Naive thymus-derived CD8-positive, alpha-beta T cell (primary cell): ENCODE measurements at regions not wholly inside any gene's neighbourhood (a gene's known extent, or its start where the extent isn't known, plus 50 kb on each side); places are given as distances from the start of the nearest gene placed in this dataset.
"Not testable (repeated sequence)": the region's sequence is repeated elsewhere in the genome, so short reads cannot be mapped to it uniquely, and the experiment has no call there.

Source experiments
- ATAC-seq, 2 donors: fragments of 150-1000 bp; cut with Tn5 transposase in 1 of 2; sonication (Bioruptor Pico), chemical (Tn5 transposase) in 1 of 2; 1 replicate in 1 of 2; 2 replicates in 1 of 2; pipeline ENCODE4 v1.10.0; 2021; ENCODE audit warnings: mild to moderate bottlenecking in 2 of 2, moderate library complexity in 2 of 2
- POLR2A ChIA-PET: fragments of 350-600 bp; sonication (Branson Sonifier 250); formaldehyde crosslinking; loops from one replicate; lab custom pipeline; 2021; ENCODE audit warnings: antibody characterized with exemption; lab: Charles Lee
- DNase-seq, 10 donors: peaks; one replicate each; pipeline versions ENCODE4 v3.0.0 to v3.0.0-alpha.2; 2020 to 2022
- H3K27ac Mint-ChIP-seq, 10 donors: one replicate each; pipeline ENCODE4 v1.8.0; 2020 to 2022; ENCODE audit warnings: mild to moderate bottlenecking in 10 of 10, mixed read lengths in 10 of 10, moderate library complexity in 4 of 10, inconsistent platforms in 1 of 10
- H3K27me3 Mint-ChIP-seq, 5 donors: one replicate each; pipeline ENCODE4 v1.8.0; 2021 to 2022; ENCODE audit warnings: mixed read lengths in 5 of 5
- H3K36me3 Mint-ChIP-seq, 3 donors: one replicate each; pipeline ENCODE4 v1.8.0; 2020 to 2022; ENCODE audit warnings: mixed read lengths in 3 of 3, mild to moderate bottlenecking in 2 of 3, inconsistent platforms in 1 of 3
- H3K4me1 Mint-ChIP-seq, 4 donors: one replicate each; pipeline ENCODE4 v1.8.0; 2021 to 2022; ENCODE audit warnings: mixed read lengths in 4 of 4
- H3K4me3 Mint-ChIP-seq, 10 donors: one replicate each; pipeline ENCODE4 v1.8.0; 2020 to 2022; ENCODE audit warnings: mild to moderate bottlenecking in 10 of 10, mixed read lengths in 10 of 10, moderate library complexity in 6 of 10, inconsistent platforms in 1 of 10
- H3K9me3 Mint-ChIP-seq, 9 donors: one replicate each; pipeline ENCODE4 v1.8.0; 2020 to 2022; ENCODE audit warnings: mixed read lengths in 9 of 9, mild to moderate bottlenecking in 3 of 9, inconsistent platforms in 1 of 9, moderate library complexity in 1 of 9

DNA sequence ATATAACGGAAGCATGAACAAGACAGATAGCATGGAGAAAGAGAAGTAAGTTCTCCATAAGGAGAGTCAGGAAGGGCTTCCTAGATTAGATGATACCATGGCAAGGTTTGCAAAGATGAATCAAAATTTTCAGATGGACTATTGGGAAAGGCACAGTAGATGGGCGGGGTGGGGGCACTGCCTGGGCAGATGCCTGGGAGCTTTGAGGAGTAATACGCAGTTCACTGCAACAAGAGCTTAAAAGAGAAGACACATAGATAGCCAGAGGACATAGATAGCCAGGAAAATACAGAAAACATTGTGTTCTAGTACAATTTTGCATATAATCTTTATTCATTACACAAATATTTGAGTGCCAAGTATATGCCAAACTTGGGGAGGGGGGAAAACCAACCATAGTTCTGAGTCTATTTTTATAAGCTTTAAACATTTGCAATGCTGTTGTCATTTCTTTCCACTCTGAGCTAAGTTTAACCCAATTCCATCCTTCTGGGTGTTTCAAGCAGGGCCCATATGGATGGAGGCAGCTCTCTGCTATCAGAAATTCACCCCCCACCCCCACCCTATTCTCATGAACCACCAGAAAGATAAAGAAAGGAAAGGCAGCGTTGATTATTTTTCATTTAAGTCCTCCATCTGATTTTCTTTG, 120.6 kb downstream of the NUF2 start:
- H3K27ac Mint-ChIP-seq = no peak overlapping the region
- DNase-seq = no peak
- H3K4me1 Mint-ChIP-seq = no peaks in the 10 kb centered on the region
- no peak for ATAC-seq
- H3K9me3 Mint-ChIP-seq = no peaks in the 10 kb centered on the region
- POLR2A ChIA-PET = no interaction called here
- no peak overlapping the region for H3K4me3 Mint-ChIP-seq
- peaks cover 2 to 44% (median 7%) of the 10 kb centered on the region in 5 donors for H3K27me3 Mint-ChIP-seq
- no peaks in the 10 kb centered on the region for H3K36me3 Mint-ChIP-seq

- H3K4me1 Mint-ChIP-seq = no peaks in the 10 kb centered on the region
- H3K9me3 Mint-ChIP-seq = no peaks in the 10 kb centered on the region
- POLR2A ChIA-PET = no interaction called here
- no peak overlapping the region for H3K27ac Mint-ChIP-seq
- H3K4me3 Mint-ChIP-seq = no peak overlapping the region
- ATAC-seq (no peak), DNase-seq (no peak)
- no peaks in the 10 kb centered on the region for H3K36me3 Mint-ChIP-seq
- peaks cover 0 to 39% (median 8%) of the 10 kb centered on the region in 5 donors for H3K27me3 Mint-ChIP-seq
Measured at GRCh38 chr1:163442895-163443294, 121.1 kb downstream of the NUF2 start.

DNA sequence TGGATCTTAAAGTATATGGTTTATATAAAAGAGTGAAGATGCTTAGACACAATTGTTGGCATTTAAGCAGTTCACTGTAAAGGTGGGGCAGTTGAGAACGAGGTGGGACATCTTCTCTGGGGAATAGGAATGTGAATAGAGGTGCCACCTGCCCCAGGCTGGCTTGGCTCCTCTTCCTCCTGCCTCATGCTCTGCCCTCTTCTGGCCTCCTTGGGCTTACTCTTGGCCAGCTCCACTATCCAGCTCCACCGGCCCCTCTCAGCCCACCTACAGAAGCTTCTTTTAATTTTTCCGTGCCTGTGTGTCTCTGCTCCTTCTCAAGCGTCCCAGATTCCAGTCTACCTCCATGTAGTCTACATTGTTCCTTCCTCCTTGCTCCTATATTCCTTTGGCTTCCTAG, 122.1 kb downstream of the NUF2 start:
- H3K9me3 Mint-ChIP-seq = no peaks in the 10 kb centered on the region
- H3K27ac Mint-ChIP-seq = peak overlapping the region in 1 of 10 donors; percentile 9

GRCh38 chr1:163444665-163445064, 122.9 kb downstream of the NUF2 start:
- H3K27me3 Mint-ChIP-seq = peaks cover 0 to 21% (median 3%) of the 10 kb centered on the region in 5 donors
- no peak for ATAC-seq

More for the DNA sequence above, 122.1 kb downstream of the NUF2 start:
- POLR2A ChIA-PET = no interaction called here
- Mint-ChIP-seq H3K4me1 (no peaks in the 10 kb centered on the region), H3K27me3 (peaks cover 2 to 29% (median 7%) of the 10 kb centered on the region in 5 donors), H3K4me3 (no peak overlapping the region), H3K36me3 (no peaks in the 10 kb centered on the region)
- no peak for DNase-seq
- no peak for ATAC-seq

DNA sequence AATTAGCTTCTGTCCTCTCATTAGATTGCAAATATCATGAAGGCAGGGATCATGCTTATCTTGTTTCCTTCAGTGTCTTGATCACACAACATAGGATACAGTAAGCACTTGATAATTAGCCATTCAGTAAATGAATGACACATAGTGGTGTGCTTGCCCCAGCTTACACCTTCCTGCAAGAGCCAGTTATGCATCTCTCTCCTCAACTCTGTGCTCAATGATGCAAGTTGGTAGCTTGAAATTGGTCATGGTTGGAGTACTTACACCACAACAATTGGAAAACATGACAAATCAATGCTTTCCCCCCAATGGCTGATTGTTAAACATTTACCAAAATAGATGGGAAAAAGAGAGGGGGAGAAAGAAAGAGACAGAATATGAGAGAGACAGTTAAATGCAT, 129.2 kb downstream of the NUF2 start:
- Mint-ChIP-seq H3K9me3 (peaks cover 0 to 17% (median 2%) of the 10 kb centered on the region in 9 donors), H3K27me3 (peaks cover 2 to 12% (median 5%) of the 10 kb centered on the region in 5 donors), H3K4me1 (no peaks in the 10 kb centered on the region), H3K27ac (no peak overlapping the region), H3K4me3 (no peak overlapping the region), H3K36me3 (no peaks in the 10 kb centered on the region)
- no peak for ATAC-seq
- POLR2A ChIA-PET = no interaction called here
- no peak for DNase-seq

More at GRCh38 chr1:163444665-163445064, 122.9 kb downstream of the NUF2 start:
- Mint-ChIP-seq H3K27ac (no peak overlapping the region), H3K4me1 (no peaks in the 10 kb centered on the region), H3K36me3 (no peaks in the 10 kb centered on the region), H3K4me3 (no peak overlapping the region), H3K9me3 (no peaks in the 10 kb centered on the region)
- POLR2A ChIA-PET = no interaction called here
- no peak for DNase-seq

GRCh38 chr1:163459539-163459938, 137.8 kb downstream of the NUF2 start:
- H3K9me3 Mint-ChIP-seq = peaks cover 0 to 5% (median 0%) of the 10 kb centered on the region in 9 donors
- H3K27me3 Mint-ChIP-seq = peaks cover 3 to 20% (median 5%) of the 10 kb centered on the region in 5 donors
- DNase-seq (no peak), ATAC-seq (no peak)
- H3K36me3 Mint-ChIP-seq = no peaks in the 10 kb centered on the region
- H3K4me1 Mint-ChIP-seq = no peaks in the 10 kb centered on the region
- H3K27ac Mint-ChIP-seq = no peak overlapping the region
- no peak overlapping the region for H3K4me3 Mint-ChIP-seq
- POLR2A ChIA-PET = no interaction called here

DNA sequence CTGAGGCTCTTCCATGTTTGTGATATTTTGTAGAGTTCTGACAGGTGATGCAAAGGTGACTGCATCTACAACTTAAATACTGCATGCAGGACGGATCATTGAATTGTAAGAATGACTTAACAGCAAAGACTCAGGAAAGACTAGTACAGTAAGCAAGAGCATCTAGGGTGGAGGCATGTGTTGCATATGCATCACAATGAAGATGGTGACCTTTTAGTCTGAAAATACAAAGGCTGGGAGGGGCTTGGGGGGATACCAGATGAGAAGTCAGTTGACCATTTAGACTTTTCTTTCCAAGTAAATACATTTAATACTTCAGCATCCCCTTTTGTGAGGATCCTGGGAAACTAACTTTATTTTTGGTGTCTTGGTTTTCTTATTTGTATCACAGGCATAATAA, 145.5 kb downstream of the NUF2 start:
- Mint-ChIP-seq H3K27me3 (peaks cover 1 to 9% (median 2%) of the 10 kb centered on the region in 5 donors), H3K36me3 (no peaks in the 10 kb centered on the region), H3K4me3 (no peak overlapping the region), H3K4me1 (no peaks in the 10 kb centered on the region), H3K27ac (no peak overlapping the region), H3K9me3 (peaks cover 0 to 10% (median 0%) of the 10 kb centered on the region in 9 donors)
- no peak for ATAC-seq
- DNase-seq = no peak
- POLR2A ChIA-PET = no interaction called here

GRCh38 chr1:163471779-163472650, 150.3 kb downstream of the NUF2 start:
- Mint-ChIP-seq H3K27ac (no peak overlapping the region), H3K36me3 (no peaks in the 10 kb centered on the region), H3K4me3 (no peak overlapping the region), H3K27me3 (peaks cover 2 to 7% (median 2%) of the 10 kb centered on the region in 5 donors), H3K9me3 (peaks cover 0 to 10% (median 0%) of the 10 kb centered on the region in 9 donors), H3K4me1 (no peaks in the 10 kb centered on the region)
- POLR2A ChIA-PET = no interaction called here
- no peak for ATAC-seq
- no peak for DNase-seq

DNA sequence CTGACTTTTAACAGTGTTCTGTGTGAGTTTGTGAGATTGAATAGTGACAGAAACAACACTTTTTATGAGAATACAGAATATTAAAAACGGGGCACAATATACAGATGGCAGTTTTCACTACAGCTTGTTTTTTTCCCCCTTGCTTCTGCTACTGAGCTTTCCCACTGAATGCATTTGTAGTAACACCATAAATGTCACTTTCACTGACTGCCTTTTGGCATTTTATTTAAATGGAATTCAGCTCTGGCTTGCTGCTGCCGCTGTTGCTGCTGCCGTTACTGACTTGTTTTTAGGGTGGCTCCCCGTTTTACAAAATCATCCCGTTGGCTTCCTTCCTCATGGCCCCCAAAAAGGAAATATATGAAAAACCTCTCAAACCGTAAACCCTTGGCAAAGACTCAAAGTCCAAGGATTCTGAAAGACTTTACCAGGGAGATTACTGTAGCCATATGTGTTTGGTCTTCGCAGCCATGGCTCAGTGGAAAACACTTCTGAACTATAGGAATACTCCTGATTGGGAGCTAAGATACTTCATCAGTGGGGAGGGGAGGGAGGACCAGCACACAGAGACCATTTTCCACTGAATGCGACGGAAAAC, 151.0 kb downstream of the NUF2 start:
- no peaks in the 10 kb centered on the region for H3K36me3 Mint-ChIP-seq
- peaks cover 0 to 10% (median 0%) of the 10 kb centered on the region in 9 donors for H3K9me3 Mint-ChIP-seq
- no peaks in the 10 kb centered on the region for H3K4me1 Mint-ChIP-seq
- POLR2A ChIA-PET = no interaction called here
- no peak overlapping the region for H3K4me3 Mint-ChIP-seq
- peaks cover 0 to 8% (median 2%) of the 10 kb centered on the region in 5 donors for H3K27me3 Mint-ChIP-seq
- H3K27ac Mint-ChIP-seq = no peak overlapping the region
- ATAC-seq = no peak
- no peak for DNase-seq

DNA sequence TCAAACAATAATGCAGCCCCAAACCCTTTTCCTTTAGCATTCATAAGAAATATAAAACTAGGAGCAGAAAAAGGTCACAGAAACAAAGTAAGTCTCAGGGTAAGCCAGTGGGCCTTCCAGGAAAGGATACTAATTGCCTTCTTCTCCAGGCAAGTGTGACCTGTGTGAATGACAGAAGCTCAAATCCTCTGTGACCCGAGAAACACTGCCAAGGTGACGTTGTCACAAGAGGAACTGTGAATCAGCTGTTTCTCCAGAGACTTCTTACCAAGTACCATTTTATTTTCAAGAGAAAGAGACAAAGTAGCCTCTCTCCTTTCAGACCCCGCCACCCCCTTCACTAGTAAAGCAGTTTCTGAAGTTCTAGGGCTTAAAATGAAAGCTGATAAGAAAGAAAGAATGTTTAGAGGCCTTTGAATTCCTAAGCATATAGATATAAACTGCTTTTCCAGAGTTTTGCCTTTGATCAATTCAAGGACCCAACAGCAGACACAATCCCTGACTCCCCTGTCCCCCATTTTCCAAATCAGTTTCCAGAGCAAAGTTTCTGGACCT, 155.6 kb downstream of the NUF2 start:
- ATAC-seq (no peak), DNase-seq (no peak)
- no peak overlapping the region for H3K4me3 Mint-ChIP-seq
- H3K36me3 Mint-ChIP-seq = peaks cover 0 to 15% (median 2%) of the 10 kb centered on the region in 3 donors
- peaks cover 2 to 22% (median 3%) of the 10 kb centered on the region in 5 donors for H3K27me3 Mint-ChIP-seq
- no peak overlapping the region for H3K27ac Mint-ChIP-seq
- peaks cover 0 to 30% (median 15%) of the 10 kb centered on the region in 9 donors for H3K9me3 Mint-ChIP-seq
- POLR2A ChIA-PET = no interaction called here
- no peaks in the 10 kb centered on the region for H3K4me1 Mint-ChIP-seq

DNA sequence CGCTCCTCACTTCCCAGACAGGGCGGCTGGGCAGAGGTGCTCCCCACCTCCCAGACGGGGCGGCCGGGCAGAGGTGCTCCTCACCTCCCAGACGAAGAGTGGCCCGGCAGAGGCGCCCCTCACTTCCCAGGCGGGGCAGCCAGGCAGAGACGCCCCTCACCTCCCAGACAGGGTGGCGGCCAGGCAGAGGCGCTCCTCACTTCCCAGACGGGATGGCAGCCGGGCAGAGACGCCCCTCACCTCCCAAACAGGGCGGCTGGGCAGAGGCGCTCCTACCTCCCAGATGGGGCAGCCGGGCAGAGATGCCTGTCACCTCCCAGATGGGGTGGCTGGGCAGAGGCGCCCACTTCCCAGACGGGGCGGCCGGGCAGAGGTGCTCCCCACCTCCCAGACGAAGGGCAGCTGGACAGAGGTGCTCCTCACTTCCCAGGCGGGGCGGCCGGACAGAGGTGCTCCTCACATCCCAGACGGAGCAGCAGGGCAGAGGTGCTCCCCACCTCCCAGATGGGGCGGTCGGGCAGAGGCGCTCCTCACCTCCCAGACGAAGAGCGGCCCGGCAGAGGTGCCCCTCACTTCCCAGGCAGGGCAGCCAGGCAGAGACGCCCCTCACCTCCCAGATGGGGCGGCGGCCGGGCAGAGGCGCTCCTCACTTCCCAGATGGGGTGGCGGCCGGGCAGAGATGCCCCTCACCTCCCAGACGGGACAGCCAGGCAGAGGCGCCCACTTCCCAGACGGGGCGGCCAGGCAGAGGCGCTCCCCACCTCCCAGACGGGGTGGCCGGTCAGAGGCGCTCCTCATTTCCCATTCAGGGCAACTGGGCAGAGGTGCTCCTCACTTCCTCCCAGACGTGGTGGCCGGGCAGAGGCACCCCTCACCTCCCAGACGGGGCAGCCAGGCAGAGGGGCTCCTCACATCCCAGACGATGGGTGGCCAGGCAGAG, 176.9 kb downstream of the NUF2 start:
- DNase-seq, H3K36me3 Mint-ChIP-seq, H3K4me1 Mint-ChIP-seq, H3K27me3 Mint-ChIP-seq, ATAC-seq, H3K27ac Mint-ChIP-seq, POLR2A ChIA-PET, H3K4me3 Mint-ChIP-seq: not testable (repeated sequence)
- H3K9me3 Mint-ChIP-seq = peaks cover 2 to 40% (median 12%) of the 10 kb centered on the region in 9 donors
